ENCODE measurements at regions not wholly inside any gene's neighbourhood (a gene's known extent, or its start where the extent isn't known, plus 50 kb on each side); places are given as distances from the start of the nearest gene placed in this dataset.

GRCh38 chr20:52736507-52736906, 235.7 kb upstream of the TSHZ2 start:
- Histone ChIP-seq H4K5ac (ENCODE audit: low read depth, low read length) (no peak overlapping the region), H3K23ac (ENCODE audit: low read depth, low read length) (no peak overlapping the region), H3K4me3 (ENCODE audit: insufficient read depth, low read depth, low read length) (no peak overlapping the region), H3K4me2 (ENCODE audit: low read depth, low read length) (no peak overlapping the region), H2AK5ac (ENCODE audit: low read depth, low read length) (no peak overlapping the region), H3K4me1 (ENCODE audit: control insufficient read depth, insufficient read depth, low read length) (no peaks in the 10 kb centered on the region), H3K56ac (ENCODE audit: extremely low read depth, insufficient read depth, low read length) (no peak overlapping the region), H3K27ac (ENCODE audit: insufficient read depth, low read length) (no peak overlapping the region), H4K20me1 (ENCODE audit: insufficient read depth, low read length) (no peaks in the 10 kb centered on the region), H4K8ac (ENCODE audit: low read depth in 2 of 2, low read length in 2 of 2) (no peak overlapping the region), H2BK15ac (ENCODE audit: low read depth, low read length) (no peak overlapping the region), H3K9me3 (ENCODE audit: control insufficient read depth, insufficient read depth, low read length) (no peaks in the 10 kb centered on the region), H2BK120ac (ENCODE audit: low read depth, low read length) (no peak overlapping the region), H4K91ac (ENCODE audit: insufficient read depth, low read depth, low read length) (no peak overlapping the region), H2AK9ac (replicated peaks; ENCODE audit: low read depth, low read length, poor library complexity) (no peak overlapping the region), H2BK5ac (ENCODE audit: low read depth, low read length, poor library complexity, severe bottlenecking) (no peak overlapping the region), H2AFZ (replicated peaks; ENCODE audit: low read length, poor library complexity) (no peak overlapping the region), H3K79me1 (ENCODE audit: low read depth in 1 of 2, low read length in 2 of 2) (no peaks in the 10 kb centered on the region), H2BK20ac (ENCODE audit: low read depth, low read length) (no peak overlapping the region), H3K4ac (ENCODE audit: low read depth, low read length) (no peak overlapping the region), H3K9ac (ENCODE audit: low read depth, low read length) (no peak overlapping the region), H3K27me3 (ENCODE audit: control insufficient read depth, insufficient read depth, low read length) (no peaks in the 10 kb centered on the region), H3K18ac (ENCODE audit: low read depth, low read length) (no peak overlapping the region), H3K9me1 (ENCODE audit: insufficient read depth, low read length) (no peaks in the 10 kb centered on the region), H3K14ac (replicated peaks; ENCODE audit: low read depth, low read length) (no peak overlapping the region), H3K36me3 (ENCODE audit: control insufficient read depth, insufficient read depth, low read length) (no peaks in the 10 kb centered on the region)
- ATAC-seq (ENCODE audit: low read depth) (no peak), DNase-seq (no peak)
- no TSS peak for BruUV-seq (replicated peaks)
- WGBS, 2 experiments (ENCODE audit: extremely low coverage in 2 of 2, insufficient read length in 1 of 2) = no CpG with 5 or more reads among the region's 2 CpGs
- TF ChIP-seq SMC3 (IDR thresholded peaks at IDR 0.05; ENCODE audit: low read depth, low read length) (no peak), MXI1 (IDR thresholded peaks at IDR 0.05; ENCODE audit: borderline replicate concordance, low read depth, low read length) (no peak), ELK1 (IDR thresholded peaks at IDR 0.05; ENCODE audit: borderline replicate concordance, low read depth, low read length) (no peak), RCOR1 (IDR thresholded peaks at IDR 0.05; ENCODE audit: insufficient replicate concordance, low read length) (no peak), NFE2L2 (IDR thresholded peaks at IDR 0.05; ENCODE audit: low read depth, low read length) (no peak), RFX5 (IDR thresholded peaks at IDR 0.05; ENCODE audit: low read depth, low read length) (no peak), MAFK (IDR thresholded peaks at IDR 0.05; ENCODE audit: low read depth, low read length) (no peak), POLR2A (IDR thresholded peaks at IDR 0.05; ENCODE audit: low read depth, low read length) (no peak), CEBPB (IDR thresholded peaks at IDR 0.05; ENCODE audit: low read depth, low read length) (no peak), CTCF (conservative IDR thresholded peaks at IDR 0.05; ENCODE audit: low read depth, low read length) (no peak), CHD1 (IDR thresholded peaks at IDR 0.05; ENCODE audit: low read depth, low read length) (no peak), BHLHE40 (IDR thresholded peaks at IDR 0.05; ENCODE audit: low read depth, low read length) (no peak), MAZ (IDR thresholded peaks at IDR 0.05; ENCODE audit: borderline replicate concordance, low read depth, low read length) (no peak), USF2 (IDR thresholded peaks at IDR 0.05; ENCODE audit: low read depth, low read length) (no peak)
- POLR2A ChIA-PET (ENCODE audit: unreplicated experiment) = no interaction called here
- CTCF ChIA-PET = no interaction called here
- intact Hi-C loops (cut with micrococcal nuclease) (no loop called here), in situ Hi-C loops (cut with MboI; ENCODE audit: low sequenced_read_pairs) (no loop called here), dilution Hi-C loops (cut with HindIII; ENCODE audit: low sequenced_read_pairs, unreplicated experiment) (no loop called here)

Measured in IMR-90 (cell line).